ENCODE measurements at regions not wholly inside any gene's neighbourhood (a gene's known extent, or its start where the extent isn't known, plus 50 kb on each side); places are given as distances from the start of the nearest gene placed in this dataset.

DNA sequence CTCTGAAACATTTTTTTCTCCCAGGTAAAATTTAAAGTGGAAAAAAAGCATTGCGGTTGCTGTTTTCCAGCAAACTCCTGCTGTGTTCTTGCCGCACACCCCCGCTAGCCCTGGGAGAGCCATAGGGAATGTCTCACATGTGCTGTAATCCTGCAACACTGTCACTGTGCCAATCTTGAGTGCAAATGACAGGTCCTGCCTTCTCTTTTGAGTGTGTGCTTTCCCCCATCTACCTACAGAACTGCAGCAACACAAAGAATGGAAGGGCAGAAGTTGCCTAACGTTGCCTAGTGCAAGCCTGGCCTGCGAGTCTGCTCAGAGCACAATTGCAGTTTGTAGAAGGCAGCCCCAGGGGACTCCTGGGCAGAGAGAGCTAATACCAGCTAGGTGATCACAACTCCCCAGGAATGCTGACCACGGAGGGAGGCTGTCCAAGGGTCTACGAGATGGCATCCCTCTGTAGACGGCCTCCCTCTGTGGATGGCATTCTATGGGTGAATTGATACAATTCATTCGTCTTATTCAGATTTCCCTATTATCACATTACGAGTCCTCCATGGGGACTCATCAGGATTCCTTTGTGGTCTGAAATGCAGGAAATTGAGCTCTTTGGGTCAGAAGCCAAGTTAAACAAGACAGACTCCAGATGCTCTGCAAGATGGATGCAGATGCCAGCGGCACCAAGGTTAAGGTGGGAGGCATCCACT lies 172.6 kb upstream of the S1PR3 start:
- WGBS, 2 donors, result 68 to 70% methylated on average over 11 of the region's 11 CpGs
- Histone ChIP-seq H3K36me3 (no peaks in the 10 kb centered on the region), H3K4me1 (peaks cover 0 to 15% (median 11%) of the 10 kb centered on the region in 4 donors), H3K27ac (no peak overlapping the region), H3K4me3 (no peak overlapping the region), H3K27me3 (no peaks in the 10 kb centered on the region), H3K9me3 (peaks cover 0 to 2% (median under 1%) of the 10 kb centered on the region in 4 donors)
- DNase-seq, result no peak
- intact Hi-C loops (cut with DNase I), result no loop called here
- TF ChIP-seq POLR2AphosphoS5 (IDR thresholded peaks at IDR 0.05) (no peak), EP300 (IDR thresholded peaks at IDR 0.05) (no peak), CTCF (IDR thresholded peaks at IDR 0.05) (no peak), POLR2A (IDR thresholded peaks at IDR 0.05) (no peak)

DNA sequence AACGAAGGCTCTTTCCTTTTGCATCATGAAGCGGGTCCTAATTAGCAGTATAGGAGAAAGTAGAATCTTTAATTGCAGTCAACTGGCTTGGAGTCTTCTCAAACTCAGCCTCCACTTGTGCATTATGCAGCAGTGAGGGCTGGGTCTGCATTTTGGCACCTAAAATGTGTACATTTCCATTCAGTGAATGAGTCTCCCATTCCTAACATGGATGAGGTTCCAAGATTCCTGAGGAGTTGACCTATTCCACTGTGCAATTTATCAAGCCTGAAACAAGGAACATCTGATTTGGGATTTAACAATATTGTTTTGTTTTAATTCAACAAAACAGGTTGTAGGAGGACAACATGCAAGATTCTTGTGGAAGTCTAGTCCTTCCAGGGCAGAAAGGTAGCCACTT lies 171.8 kb upstream of the S1PR3 start:
- intact Hi-C loops (cut with DNase I), result no loop called here
- no peak overlapping the region for H3K4me3 ChIP-seq
- no peak overlapping the region for H3K27ac ChIP-seq
- DNase-seq, result no peak
- H3K9me3 ChIP-seq, result peaks cover 0 to 2% (median under 1%) of the 10 kb centered on the region in 4 donors
- TF ChIP-seq EP300 (IDR thresholded peaks at IDR 0.05) (no peak), POLR2A (IDR thresholded peaks at IDR 0.05) (no peak), CTCF (IDR thresholded peaks at IDR 0.05) (no peak), POLR2AphosphoS5 (IDR thresholded peaks at IDR 0.05) (no peak)
- H3K4me1 ChIP-seq, result peaks cover 0 to 7% (median 6%) of the 10 kb centered on the region in 4 donors
- H3K27me3 ChIP-seq, result no peaks in the 10 kb centered on the region
- H3K36me3 ChIP-seq, result no peaks in the 10 kb centered on the region
- WGBS, 2 donors, result 93 to 95% methylated on average over 2 of the region's 2 CpGs

- H3K27ac ChIP-seq, result no peak overlapping the region
- H3K4me3 ChIP-seq, result no peak overlapping the region
- H3K9me3 ChIP-seq, result peaks cover 0 to 2% (median under 1%) of the 10 kb centered on the region in 4 donors
- H3K36me3 ChIP-seq, result no peaks in the 10 kb centered on the region
- no peaks in the 10 kb centered on the region for H3K27me3 ChIP-seq
- peaks cover 0 to 1% (median under 1%) of the 10 kb centered on the region in 4 donors for H3K4me1 ChIP-seq
- no peak for DNase-seq
- 66 to 80% methylated on average over 2 of the region's 2 CpGs for WGBS, 2 donors
- intact Hi-C loops (cut with DNase I), result no loop called here
- TF ChIP-seq POLR2AphosphoS5 (IDR thresholded peaks at IDR 0.05), result no peak
- TF ChIP-seq POLR2A (IDR thresholded peaks at IDR 0.05), result no peak
- no peak for TF ChIP-seq EP300 (IDR thresholded peaks at IDR 0.05)
- no peak for TF ChIP-seq CTCF (IDR thresholded peaks at IDR 0.05)
These were observed 171.2 kb upstream of the S1PR3 start for GRCh38 chr9:88820055-88820454.

DNA sequence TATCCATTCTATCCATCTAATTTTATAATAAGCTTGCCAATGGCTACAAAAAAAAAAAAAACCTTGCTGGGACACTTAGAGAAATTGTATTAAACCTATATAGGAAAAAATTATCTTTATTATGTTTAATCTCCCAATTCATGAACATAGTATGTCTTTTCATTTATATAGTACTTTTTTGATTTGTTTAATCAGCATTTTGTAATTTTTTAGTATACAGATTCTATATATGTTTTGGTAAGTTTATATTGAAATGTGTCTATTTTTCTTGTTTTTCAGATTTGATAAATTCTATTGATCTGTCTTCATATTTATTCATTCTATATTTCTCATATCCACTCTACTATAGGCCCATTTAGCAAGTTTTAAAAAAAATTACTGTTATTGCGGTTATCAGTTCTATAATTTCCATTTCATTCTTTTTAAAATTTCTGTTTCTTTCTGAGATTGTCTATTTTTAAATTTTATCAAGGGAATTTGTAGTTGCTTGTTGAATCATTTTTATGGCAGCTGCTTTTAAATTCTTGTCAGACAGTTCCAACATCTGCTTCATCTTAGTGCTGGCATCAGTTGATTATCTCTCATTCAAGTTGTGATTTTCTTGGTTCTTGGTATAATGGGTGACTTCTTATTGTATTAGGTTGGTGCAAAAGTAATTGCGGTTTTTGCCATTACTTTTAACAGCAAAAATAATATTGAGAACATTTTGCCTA lies 170.1 kb upstream of the S1PR3 start:
- no peak overlapping the region for H3K4me3 ChIP-seq
- H3K27me3 ChIP-seq, result no peaks in the 10 kb centered on the region
- 94 to 95% methylated on average over 2 of the region's 2 CpGs for WGBS, 2 donors
- H3K4me1 ChIP-seq, result no peaks in the 10 kb centered on the region
- DNase-seq, result no peak
- TF ChIP-seq CTCF (IDR thresholded peaks at IDR 0.05) (no peak), POLR2AphosphoS5 (IDR thresholded peaks at IDR 0.05) (no peak), EP300 (IDR thresholded peaks at IDR 0.05) (no peak), POLR2A (IDR thresholded peaks at IDR 0.05) (no peak)
- H3K27ac ChIP-seq, result no peak overlapping the region
- peaks cover 0 to 2% (median under 1%) of the 10 kb centered on the region in 4 donors for H3K9me3 ChIP-seq
- intact Hi-C loops (cut with DNase I), result no loop called here
- H3K36me3 ChIP-seq, result no peaks in the 10 kb centered on the region
